Astrocyte (in vitro differentiated cells and primary cell): ENCODE measurements at regions not wholly inside any gene's neighbourhood (a gene's known extent, or its start where the extent isn't known, plus 50 kb on each side); places are given as distances from the start of the nearest gene placed in this dataset.

Experiments
- DNase-seq: peaks from one replicate; pipeline ENCODE4 v3.0.0-alpha.2; 2010; ENCODE audit warnings: low read depth
- FAIRE-seq: peaks from 2 replicates; lab custom pipeline; 2011; peaks lifted over from hg19 to GRCh38; lab: Jason Lieb, UNC
- H2AFZ ChIP-seq: 2 replicates; pipeline ENCODE4 v1.6.0; 2012; ENCODE audit warnings: low read depth, low read length, inconsistent platforms
- H3K27ac ChIP-seq: 2 replicates; pipeline ENCODE4 v1.5.1; 2011; ENCODE audit warnings: low read depth, low read length, inconsistent platforms
- H3K27me3 ChIP-seq: 2 replicates; pipeline ENCODE4 v1.6.0; 2011; ENCODE audit warnings: low read length, inconsistent platforms; ENCODE audit not compliant: insufficient read depth
- H3K36me3 ChIP-seq: 2 replicates; pipeline ENCODE4 v1.5.1; 2011; ENCODE audit warnings: low read length, inconsistent platforms; ENCODE audit not compliant: insufficient read depth
- H3K4me1 ChIP-seq: 2 replicates; pipeline ENCODE4 v1.5.1; 2011; ENCODE audit warnings: low read length, inconsistent platforms; ENCODE audit not compliant: insufficient read depth
- H3K4me2 ChIP-seq: 2 replicates; pipeline ENCODE4 v1.6.0; 2012; ENCODE audit warnings: low read length, inconsistent platforms
- H3K4me3 ChIP-seq: 2 replicates; pipeline ENCODE4 v1.5.1; 2011; ENCODE audit warnings: low read depth, mild to moderate bottlenecking, low read length, inconsistent platforms; ENCODE audit not compliant: insufficient read depth
- H3K79me2 ChIP-seq: 2 replicates; pipeline ENCODE4 v1.6.0; 2012; ENCODE audit warnings: mild to moderate bottlenecking, low read length, inconsistent platforms; ENCODE audit not compliant: insufficient read depth
- H3K9ac ChIP-seq: 2 replicates; pipeline ENCODE4 v1.6.0; 2012; ENCODE audit warnings: mild to moderate bottlenecking, low read length, inconsistent platforms
- H3K9me3 ChIP-seq: 2 replicates; pipeline ENCODE4 v1.5.1; 2012; ENCODE audit warnings: low read depth, mild to moderate bottlenecking, low read length, inconsistent platforms; ENCODE audit not compliant: insufficient read depth
- H4K20me1 ChIP-seq: 2 replicates; pipeline ENCODE4 v1.6.0; 2012; ENCODE audit warnings: low read length, inconsistent platforms; ENCODE audit not compliant: insufficient read depth
- H3K27ac Mint-ChIP-seq: one replicate; pipeline ENCODE4 v1.8.0; 2021; ENCODE audit warnings: mild to moderate bottlenecking, mixed read lengths; ENCODE audit not compliant: unreplicated experiment
- H3K27me3 Mint-ChIP-seq: one replicate; pipeline ENCODE4 v1.8.0; 2021; ENCODE audit warnings: low read depth, mixed read lengths; ENCODE audit not compliant: unreplicated experiment
- H3K36me3 Mint-ChIP-seq: one replicate; pipeline ENCODE4 v1.8.0; 2021; ENCODE audit warnings: low read depth, mixed read lengths; ENCODE audit not compliant: unreplicated experiment
- H3K4me1 Mint-ChIP-seq: one replicate; pipeline ENCODE4 v1.8.0; 2021; ENCODE audit warnings: low read depth, mixed read lengths; ENCODE audit not compliant: unreplicated experiment
- H3K4me3 Mint-ChIP-seq: one replicate; pipeline ENCODE4 v1.8.0; 2021; ENCODE audit warnings: mild to moderate bottlenecking, moderate library complexity, mixed read lengths; ENCODE audit not compliant: unreplicated experiment
- H3K9me3 Mint-ChIP-seq: one replicate; pipeline ENCODE4 v1.8.0; 2021; ENCODE audit warnings: mild to moderate bottlenecking, mixed read lengths; ENCODE audit not compliant: unreplicated experiment
- EZH2 ChIP-seq: IDR thresholded peaks from 2 replicates; pipeline ENCODE4 v1.6.1; 2012; ENCODE audit warnings: mild to moderate bottlenecking, low read length, inconsistent platforms; ENCODE audit not compliant: insufficient read depth
- TF ChIP-seq, protein P1 (sequence below): IDR thresholded peaks from 2 replicates; pipeline ENCODE4 v1.5.1; 2011; ENCODE audit warnings: low read depth, mild to moderate bottlenecking, inconsistent platforms, low read length, moderate library complexity; ENCODE audit not compliant: insufficient read depth

DNA sequence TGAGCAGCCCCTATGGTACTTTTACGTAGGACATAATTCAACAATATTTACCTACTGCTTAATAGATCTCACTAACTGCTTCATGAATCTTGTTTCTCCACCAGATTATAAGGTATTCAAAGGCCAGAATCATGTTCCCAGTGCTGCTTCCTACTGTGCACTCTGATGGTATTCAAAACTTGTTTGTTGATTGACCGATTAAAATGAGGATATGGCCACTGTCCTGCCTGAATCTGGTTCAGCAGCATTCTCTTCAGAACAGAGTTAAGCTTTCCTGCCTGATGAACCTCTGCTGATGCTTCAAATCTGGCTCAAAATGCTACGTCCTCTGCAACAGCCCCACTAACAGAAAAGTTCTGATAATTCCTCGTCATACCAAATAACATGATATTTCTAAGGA, 150.7 kb upstream of the ZNF462 start:
- no peaks in the 10 kb centered on the region for H4K20me1 ChIP-seq
- no peak overlapping the region for H2AFZ ChIP-seq
- H3K36me3 Mint-ChIP-seq: no peaks in the 10 kb centered on the region
- H3K4me1 Mint-ChIP-seq: peaks cover 12% of the 10 kb centered on the region
- no peak overlapping the region for H3K4me3 Mint-ChIP-seq
- H3K79me2 ChIP-seq: no peaks in the 10 kb centered on the region
- H3K9ac ChIP-seq: no peak overlapping the region
- no peak for FAIRE-seq
- H3K4me1 ChIP-seq: peaks cover under 1% of the 10 kb centered on the region
- TF ChIP-seq EZH2: no peak
- TF ChIP-seq, protein P1, sequence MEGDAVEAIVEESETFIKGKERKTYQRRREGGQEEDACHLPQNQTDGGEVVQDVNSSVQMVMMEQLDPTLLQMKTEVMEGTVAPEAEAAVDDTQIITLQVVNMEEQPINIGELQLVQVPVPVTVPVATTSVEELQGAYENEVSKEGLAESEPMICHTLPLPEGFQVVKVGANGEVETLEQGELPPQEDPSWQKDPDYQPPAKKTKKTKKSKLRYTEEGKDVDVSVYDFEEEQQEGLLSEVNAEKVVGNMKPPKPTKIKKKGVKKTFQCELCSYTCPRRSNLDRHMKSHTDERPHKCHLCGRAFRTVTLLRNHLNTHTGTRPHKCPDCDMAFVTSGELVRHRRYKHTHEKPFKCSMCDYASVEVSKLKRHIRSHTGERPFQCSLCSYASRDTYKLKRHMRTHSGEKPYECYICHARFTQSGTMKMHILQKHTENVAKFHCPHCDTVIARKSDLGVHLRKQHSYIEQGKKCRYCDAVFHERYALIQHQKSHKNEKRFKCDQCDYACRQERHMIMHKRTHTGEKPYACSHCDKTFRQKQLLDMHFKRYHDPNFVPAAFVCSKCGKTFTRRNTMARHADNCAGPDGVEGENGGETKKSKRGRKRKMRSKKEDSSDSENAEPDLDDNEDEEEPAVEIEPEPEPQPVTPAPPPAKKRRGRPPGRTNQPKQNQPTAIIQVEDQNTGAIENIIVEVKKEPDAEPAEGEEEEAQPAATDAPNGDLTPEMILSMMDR: no peak
- H3K9me3 Mint-ChIP-seq: no peaks in the 10 kb centered on the region
- no peaks in the 10 kb centered on the region for H3K27me3 ChIP-seq
- DNase-seq: no peak
- no peak overlapping the region for H3K27ac Mint-ChIP-seq
- no peak overlapping the region for H3K27ac ChIP-seq
- no peaks in the 10 kb centered on the region for H3K36me3 ChIP-seq
- H3K4me3 ChIP-seq: no peak overlapping the region
- no peak overlapping the region for H3K4me2 ChIP-seq
- no peaks in the 10 kb centered on the region for H3K27me3 Mint-ChIP-seq
- no peaks in the 10 kb centered on the region for H3K9me3 ChIP-seq

DNA sequence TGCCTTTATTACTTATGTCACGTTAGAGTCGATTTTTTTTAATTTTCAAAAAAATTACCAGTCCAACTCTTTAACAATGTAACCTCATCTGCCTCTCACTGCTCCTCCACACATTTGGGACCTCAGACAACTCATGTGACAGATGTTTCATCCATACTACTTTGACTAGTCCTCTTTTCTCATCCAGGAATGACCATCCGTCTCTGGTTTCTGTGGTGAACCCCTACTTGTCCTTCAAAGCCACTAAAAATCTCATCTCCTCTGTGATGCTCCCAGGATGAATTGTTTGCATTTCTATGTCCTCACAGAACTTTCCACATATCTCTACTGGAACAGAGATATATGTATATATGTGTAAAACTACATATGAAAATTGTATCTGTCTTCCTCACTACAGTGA, 149.8 kb upstream of the ZNF462 start:
- no peak for DNase-seq
- Histone ChIP-seq H3K4me1 (peaks cover 9% of the 10 kb centered on the region), H3K4me2 (no peak overlapping the region), H3K4me3 (no peak overlapping the region), H3K79me2 (no peaks in the 10 kb centered on the region), H3K27me3 (no peaks in the 10 kb centered on the region), H2AFZ (no peak overlapping the region), H4K20me1 (no peaks in the 10 kb centered on the region), H3K9ac (no peak overlapping the region), H3K36me3 (no peaks in the 10 kb centered on the region), H3K27ac (no peak overlapping the region), H3K9me3 (no peaks in the 10 kb centered on the region)
- Mint-ChIP-seq H3K4me3 (no peak overlapping the region), H3K9me3 (no peaks in the 10 kb centered on the region), H3K27me3 (no peaks in the 10 kb centered on the region), H3K36me3 (no peaks in the 10 kb centered on the region), H3K4me1 (peaks cover 14% of the 10 kb centered on the region), H3K27ac (no peak overlapping the region)
- no peak for TF ChIP-seq EZH2
- TF ChIP-seq, protein P1: no peak
- FAIRE-seq: no peak

DNA sequence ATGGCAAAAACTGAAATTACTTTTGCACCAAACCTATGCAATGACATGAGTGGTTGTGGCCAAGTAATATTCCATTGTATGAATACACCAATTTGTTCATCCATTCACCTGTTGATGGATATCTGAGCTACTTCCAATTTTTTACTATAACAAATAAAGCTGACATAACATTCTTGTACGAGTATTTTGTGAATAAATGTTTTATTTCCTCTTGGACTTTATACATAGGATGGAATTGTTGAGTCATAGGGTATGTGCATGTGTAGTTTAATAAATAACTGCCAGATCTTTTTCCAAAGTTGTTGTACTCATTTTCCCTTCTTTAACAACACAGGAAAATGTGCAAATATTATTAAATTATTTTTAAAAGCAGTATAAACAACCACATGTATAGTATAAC, 146.1 kb upstream of the ZNF462 start:
- no peaks in the 10 kb centered on the region for H3K9me3 Mint-ChIP-seq

More for the DNA sequence above, 146.1 kb upstream of the ZNF462 start:
- no peaks in the 10 kb centered on the region for H3K36me3 ChIP-seq
- no peaks in the 10 kb centered on the region for H3K79me2 ChIP-seq
- no peak overlapping the region for H3K27ac ChIP-seq
- H3K36me3 Mint-ChIP-seq: no peaks in the 10 kb centered on the region
- H3K4me1 ChIP-seq: peaks cover 21% of the 10 kb centered on the region
- peaks cover 25% of the 10 kb centered on the region for H3K4me1 Mint-ChIP-seq
- no peak overlapping the region for H3K9ac ChIP-seq
- no peaks in the 10 kb centered on the region for H3K27me3 Mint-ChIP-seq
- no peak overlapping the region for H3K4me2 ChIP-seq
- H3K27me3 ChIP-seq: no peaks in the 10 kb centered on the region
- FAIRE-seq: no peak
- H3K9me3 ChIP-seq: no peaks in the 10 kb centered on the region
- no peak overlapping the region for H2AFZ ChIP-seq
- TF ChIP-seq, protein P1: no peak
- TF ChIP-seq EZH2: no peak
- H3K4me3 Mint-ChIP-seq: no peak overlapping the region
- no peak for DNase-seq
- no peaks in the 10 kb centered on the region for H4K20me1 ChIP-seq
- H3K27ac Mint-ChIP-seq: no peak overlapping the region
- H3K4me3 ChIP-seq: no peak overlapping the region
